ENCODE measurements at regions not wholly inside any gene's neighbourhood (a gene's known extent, or its start where the extent isn't known, plus 50 kb on each side); places are given as distances from the start of the nearest gene placed in this dataset.

- no peak overlapping the region for H3K27ac ChIP-seq (ENCODE audit: low read depth, low read length)
- H3K9ac ChIP-seq (ENCODE audit: low read depth, low read length): no peak overlapping the region
- no peaks in the 10 kb centered on the region for H3K36me3 ChIP-seq (ENCODE audit: control insufficient read depth, insufficient read depth, low read length)
- no peaks in the 10 kb centered on the region for H3K4me1 ChIP-seq (ENCODE audit: control insufficient read depth, insufficient read depth, low read length)
- H3K4me3 ChIP-seq (ENCODE audit: low read depth, low read length): no peak overlapping the region
- H3K27me3 ChIP-seq (ENCODE audit: control insufficient read depth, insufficient read depth, low read length): no peaks in the 10 kb centered on the region
- no peaks in the 10 kb centered on the region for H3K9me3 ChIP-seq (ENCODE audit: control insufficient read depth, insufficient read depth, low read length)
Observed at GRCh38 chr2:234134496-234134895, 84.0 kb downstream of the SPP2 start.

DNA sequence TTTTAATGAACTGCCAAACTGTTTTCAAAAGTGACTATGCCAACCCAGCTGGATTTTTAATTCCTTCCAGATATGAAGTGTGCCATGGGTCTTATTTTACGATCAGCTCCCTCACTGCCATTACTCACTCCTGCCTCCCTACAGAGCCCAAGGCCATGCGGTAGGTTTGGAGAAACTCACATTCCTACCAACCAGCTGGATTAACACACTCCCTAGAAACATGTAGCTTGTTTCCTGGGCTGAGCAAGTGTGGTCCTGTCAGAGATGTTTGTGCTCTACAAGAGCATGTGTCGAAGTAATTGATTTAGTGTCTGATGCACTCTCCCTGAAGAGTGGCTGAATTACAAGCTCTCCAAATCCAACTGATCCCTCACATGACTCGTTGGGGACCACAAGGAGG, 82.5 kb downstream of the SPP2 start:
- no peak overlapping the region for H3K9ac ChIP-seq (ENCODE audit: low read depth, low read length)
- H3K4me3 ChIP-seq (ENCODE audit: low read depth, low read length): no peak overlapping the region
- no peaks in the 10 kb centered on the region for H3K27me3 ChIP-seq (ENCODE audit: control insufficient read depth, insufficient read depth, low read length)
- no peaks in the 10 kb centered on the region for H3K36me3 ChIP-seq (ENCODE audit: control insufficient read depth, insufficient read depth, low read length)
- H3K9me3 ChIP-seq (ENCODE audit: control insufficient read depth, insufficient read depth, low read length): no peaks in the 10 kb centered on the region
- H3K4me1 ChIP-seq (ENCODE audit: control insufficient read depth, insufficient read depth, low read length): no peaks in the 10 kb centered on the region
- H3K27ac ChIP-seq (ENCODE audit: low read depth, low read length): no peak overlapping the region

DNA sequence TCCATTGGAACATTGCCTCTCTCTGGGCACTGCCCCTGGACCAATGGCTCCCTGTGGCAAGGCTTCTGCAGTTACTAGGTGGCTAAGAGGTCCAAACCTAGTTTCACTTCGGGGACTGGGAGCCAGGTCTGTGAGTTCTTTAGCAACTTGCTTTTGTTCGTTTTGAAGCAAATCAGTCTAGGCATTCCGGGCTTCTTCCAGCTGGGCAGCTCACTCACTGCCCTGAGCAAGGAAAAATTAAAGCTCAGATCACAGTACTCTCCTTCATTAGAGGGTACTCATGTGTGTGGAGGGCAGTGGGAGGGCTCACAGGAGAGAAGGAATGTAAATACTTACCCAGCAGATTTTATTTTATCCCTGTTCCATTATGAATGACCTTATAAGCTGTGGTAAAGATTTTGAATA, 80.3 kb downstream of the SPP2 start:
- Histone ChIP-seq H3K9me3 (ENCODE audit: control insufficient read depth, insufficient read depth, low read length) (no peaks in the 10 kb centered on the region), H3K27me3 (ENCODE audit: control insufficient read depth, insufficient read depth, low read length) (no peaks in the 10 kb centered on the region), H3K36me3 (ENCODE audit: control insufficient read depth, insufficient read depth, low read length) (no peaks in the 10 kb centered on the region), H3K4me3 (ENCODE audit: low read depth, low read length) (no peak overlapping the region), H3K27ac (ENCODE audit: low read depth, low read length) (no peak overlapping the region), H3K9ac (ENCODE audit: low read depth, low read length) (no peak overlapping the region), H3K4me1 (ENCODE audit: control insufficient read depth, insufficient read depth, low read length) (no peaks in the 10 kb centered on the region)

DNA sequence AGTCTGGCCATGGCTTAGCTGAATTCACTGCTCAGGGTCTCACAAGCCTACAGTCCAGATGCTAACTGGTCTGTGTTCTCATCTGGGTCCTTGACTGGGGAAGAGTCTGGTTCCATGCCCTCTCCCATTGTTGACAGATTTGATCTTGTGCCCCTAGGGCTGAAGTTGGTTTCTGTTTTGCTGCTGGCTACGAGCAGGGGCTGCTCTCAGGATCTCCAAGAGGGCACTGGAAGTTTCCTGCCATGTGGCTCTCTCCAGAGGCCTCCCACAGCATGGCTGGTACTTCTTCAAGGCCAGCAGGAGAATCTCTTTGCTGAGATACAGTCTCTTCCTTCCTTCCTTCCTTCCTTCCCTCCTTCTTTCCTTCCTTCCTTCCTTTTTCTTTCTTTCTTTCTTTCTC, 78.1 kb downstream of the SPP2 start:
- no peak overlapping the region for H3K9ac ChIP-seq (ENCODE audit: low read depth, low read length)
- H3K36me3 ChIP-seq (ENCODE audit: control insufficient read depth, insufficient read depth, low read length): no peaks in the 10 kb centered on the region
- no peak overlapping the region for H3K4me3 ChIP-seq (ENCODE audit: low read depth, low read length)
- peaks cover 3% of the 10 kb centered on the region; the same call in 1 of the 2 replicates for H3K4me1 ChIP-seq (ENCODE audit: control insufficient read depth, insufficient read depth, low read length)
- no peaks in the 10 kb centered on the region for H3K27me3 ChIP-seq (ENCODE audit: control insufficient read depth, insufficient read depth, low read length)
- H3K9me3 ChIP-seq (ENCODE audit: control insufficient read depth, insufficient read depth, low read length): no peaks in the 10 kb centered on the region
- H3K27ac ChIP-seq (ENCODE audit: low read depth, low read length): no peak overlapping the region
